CD1c-positive myeloid dendritic cell (primary cell): ENCODE measurements at regions not wholly inside any gene's neighbourhood (a gene's known extent, or its start where the extent isn't known, plus 50 kb on each side); places are given as distances from the start of the nearest gene placed in this dataset.
A peak's percentile ranks its signal among the peaks of the same experiment; 100 is the strongest.
"Not testable (repeated sequence)": the region's sequence is repeated elsewhere in the genome, so short reads cannot be mapped to it uniquely, and the experiment has no call there.

Experiments
- DNase-seq: peaks from one replicate; pipeline ENCODE4 v3.0.0-alpha.2; 2016; ENCODE audit errors: extremely low spot score

GRCh38 chr3:5357089-5357488 is 169.6 kb downstream of the EDEM1 start:
- DNase-seq, result no peak

DNA sequence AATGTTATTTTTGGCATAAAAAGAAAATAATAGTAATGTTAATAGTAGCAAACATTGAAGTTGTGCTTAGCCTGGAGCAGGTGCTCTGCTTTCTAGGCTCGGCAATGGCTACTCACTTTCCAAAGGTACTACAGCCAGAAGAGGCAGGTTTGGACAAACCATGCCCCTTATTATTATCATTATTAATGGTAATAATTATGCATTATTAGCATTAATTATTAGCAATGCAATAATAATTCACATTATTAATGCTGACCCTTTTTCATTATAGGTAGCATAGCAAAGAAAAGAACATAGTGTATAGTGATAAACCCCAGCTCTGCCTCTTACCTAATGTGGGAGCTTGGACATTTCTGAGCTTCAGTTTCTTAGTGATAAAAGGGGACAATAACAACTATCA is 171.4 kb downstream of the EDEM1 start:
- no peak for DNase-seq

- DNase-seq, result no peak
Measured at GRCh38 chr3:5360453-5360852, 172.9 kb downstream of the EDEM1 start.

DNA sequence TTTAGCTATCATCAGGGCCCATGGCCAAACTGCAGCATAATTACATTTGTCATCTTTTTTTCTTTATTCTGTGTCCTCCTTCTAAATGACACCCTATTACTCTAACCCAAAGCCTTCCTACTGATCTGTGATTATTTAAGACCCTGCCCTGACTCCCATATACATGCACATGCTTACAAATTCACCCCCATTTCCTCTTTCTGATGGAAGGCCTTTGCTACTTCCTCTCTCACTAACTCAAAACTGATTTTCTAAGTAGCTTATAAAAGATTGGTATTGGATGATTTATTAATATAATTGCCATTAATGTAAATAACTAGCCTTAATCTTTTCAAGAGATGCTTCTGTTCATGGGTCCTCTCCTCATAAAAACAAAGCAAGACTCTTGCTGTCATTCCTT is 179.2 kb downstream of the EDEM1 start:
- DNase-seq, result no peak

- not testable (repeated sequence) for DNase-seq
Measured at GRCh38 chr3:5371555-5371954, 184.0 kb downstream of the EDEM1 start.

GRCh38 chr3:5376761-5377160 is 189.3 kb downstream of the EDEM1 start:
- no peak for DNase-seq

DNA sequence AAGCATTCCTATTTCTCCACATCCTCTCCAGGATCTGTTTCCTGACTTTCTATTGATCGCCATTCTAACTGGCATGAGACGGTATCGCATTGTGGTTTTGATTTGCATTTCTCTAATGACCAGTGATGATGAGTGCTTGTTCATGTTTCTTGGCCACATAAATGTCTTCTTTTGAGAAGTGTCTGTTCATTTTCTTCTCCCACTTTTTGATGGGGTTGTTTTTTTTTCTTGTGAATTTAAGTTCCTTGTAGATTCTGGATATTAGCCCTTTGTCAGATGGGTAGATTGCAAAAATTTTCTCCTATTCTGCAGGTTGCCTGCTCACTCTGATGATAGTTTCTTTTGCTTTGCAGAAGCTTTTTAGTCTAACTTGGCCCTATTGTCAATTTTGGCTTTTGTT is 191.8 kb downstream of the EDEM1 start:
- not testable (repeated sequence) for DNase-seq

DNA sequence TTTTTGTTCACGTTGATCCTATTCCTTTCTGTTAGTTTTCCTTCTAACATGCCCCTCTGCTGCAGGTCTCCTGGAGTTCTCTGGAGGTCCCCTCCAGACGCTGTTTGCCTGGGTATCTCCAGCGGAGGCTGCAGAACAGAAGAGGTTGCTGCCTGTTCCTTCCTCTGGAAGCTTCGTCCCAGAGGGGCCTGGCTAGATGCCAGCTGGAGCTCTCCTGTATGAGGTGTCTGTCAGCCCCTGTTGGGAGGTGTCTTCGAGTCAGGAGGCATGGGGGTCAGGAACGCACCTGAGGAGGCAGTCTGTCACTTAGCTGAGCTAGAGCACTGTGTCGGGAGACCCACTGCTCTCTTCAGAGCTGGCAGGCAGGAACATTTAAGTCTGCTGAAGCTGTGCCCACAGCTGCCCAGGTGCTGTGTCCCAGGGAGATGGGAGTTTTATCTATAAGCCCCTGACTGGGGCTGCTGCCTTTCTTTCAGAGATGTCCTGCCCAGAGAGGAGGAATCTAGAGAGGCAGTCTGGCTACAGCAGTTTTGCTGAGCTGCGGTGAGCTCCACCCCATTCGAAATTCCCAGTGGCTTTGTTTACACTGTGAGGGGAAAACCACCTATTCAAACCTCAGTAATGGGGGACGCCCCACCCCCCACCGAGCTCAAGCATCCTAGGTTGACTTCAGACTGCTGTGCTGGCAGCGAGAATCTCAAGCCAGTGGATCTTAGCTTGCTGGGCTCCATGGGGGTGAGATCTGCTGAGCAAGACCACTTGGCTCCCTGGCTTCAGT is 196.2 kb downstream of the EDEM1 start:
- DNase-seq, result not testable (repeated sequence)

- DNase-seq, result no peak
Measured at GRCh38 chr3:5384557-5385236, 197.2 kb downstream of the EDEM1 start.

DNA sequence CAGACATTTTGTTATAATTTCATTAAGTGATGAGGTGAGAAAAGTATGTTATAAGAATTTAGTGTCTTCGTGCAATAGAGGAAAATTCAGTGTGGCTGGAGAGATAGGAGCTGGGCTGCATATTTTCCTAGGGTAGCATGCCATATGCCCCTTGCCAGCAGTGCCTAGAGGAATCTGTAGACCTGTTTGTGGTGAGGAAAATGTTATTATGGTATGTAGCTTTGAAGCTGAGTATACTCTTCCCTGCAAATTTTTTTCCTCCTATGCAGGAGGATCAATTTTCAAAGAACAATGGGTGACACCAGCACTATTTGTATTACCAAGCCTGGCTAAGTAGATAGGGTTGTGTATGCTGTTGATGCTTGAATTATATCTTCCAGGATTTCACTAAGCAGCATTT is 200.6 kb downstream of the EDEM1 start:
- DNase-seq, result no peak

GRCh38 chr3:5389057-5389456 is 201.6 kb downstream of the EDEM1 start:
- DNase-seq, result no peak

- DNase-seq, result no peak
Measured at GRCh38 chr3:5390221-5390620, 202.7 kb downstream of the EDEM1 start.

DNA sequence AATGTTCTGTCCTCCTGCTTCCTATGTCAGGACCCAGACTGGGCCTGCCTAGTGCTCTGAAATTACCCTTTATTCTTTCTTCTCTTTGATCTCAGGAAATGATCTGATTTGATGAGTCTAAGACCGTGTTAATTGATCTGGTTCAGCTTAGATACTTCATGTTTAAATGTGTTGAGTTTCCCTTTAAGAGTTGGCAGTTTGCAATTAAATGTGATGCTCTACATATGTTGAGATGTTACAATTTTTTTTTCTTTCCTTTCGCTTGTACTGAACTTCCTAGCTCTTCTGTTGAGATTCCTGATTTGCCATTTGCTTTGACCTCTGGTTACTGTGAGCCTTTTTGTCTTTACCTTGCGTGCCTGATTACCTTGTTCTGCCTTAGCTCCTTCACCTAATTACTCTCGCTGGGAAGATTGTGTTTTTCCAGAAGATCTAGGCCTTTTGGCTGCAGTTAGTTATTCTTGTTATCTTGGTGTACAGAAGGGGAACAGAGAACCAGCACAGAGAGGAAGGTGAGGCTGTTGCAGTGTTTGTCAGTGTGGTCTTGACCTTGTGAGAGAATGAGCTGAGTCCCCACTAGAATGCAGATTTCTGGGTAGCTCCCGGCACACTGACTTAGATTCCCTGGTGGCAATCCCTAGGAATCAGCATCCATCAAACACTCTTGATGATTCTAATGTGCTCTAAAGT is 203.6 kb downstream of the EDEM1 start:
- DNase-seq, result no peak

GRCh38 chr3:5401002-5401401 is 213.5 kb downstream of the EDEM1 start:
- DNase-seq, result no peak

- no peak for DNase-seq
Measured at GRCh38 chr3:5404718-5405117, 217.2 kb downstream of the EDEM1 start.

GRCh38 chr3:5411786-5412185 is 224.3 kb downstream of the EDEM1 start:
- DNase-seq, result no peak

GRCh38 chr3:5423076-5423475 is 235.6 kb downstream of the EDEM1 start:
- peak; percentile 64 for DNase-seq

GRCh38 chr3:5423523-5423922 is 236.0 kb downstream of the EDEM1 start:
- DNase-seq, result peak; percentile 64

- DNase-seq, result no peak
Measured at GRCh38 chr3:5425371-5425770, 237.9 kb downstream of the EDEM1 start.

DNA sequence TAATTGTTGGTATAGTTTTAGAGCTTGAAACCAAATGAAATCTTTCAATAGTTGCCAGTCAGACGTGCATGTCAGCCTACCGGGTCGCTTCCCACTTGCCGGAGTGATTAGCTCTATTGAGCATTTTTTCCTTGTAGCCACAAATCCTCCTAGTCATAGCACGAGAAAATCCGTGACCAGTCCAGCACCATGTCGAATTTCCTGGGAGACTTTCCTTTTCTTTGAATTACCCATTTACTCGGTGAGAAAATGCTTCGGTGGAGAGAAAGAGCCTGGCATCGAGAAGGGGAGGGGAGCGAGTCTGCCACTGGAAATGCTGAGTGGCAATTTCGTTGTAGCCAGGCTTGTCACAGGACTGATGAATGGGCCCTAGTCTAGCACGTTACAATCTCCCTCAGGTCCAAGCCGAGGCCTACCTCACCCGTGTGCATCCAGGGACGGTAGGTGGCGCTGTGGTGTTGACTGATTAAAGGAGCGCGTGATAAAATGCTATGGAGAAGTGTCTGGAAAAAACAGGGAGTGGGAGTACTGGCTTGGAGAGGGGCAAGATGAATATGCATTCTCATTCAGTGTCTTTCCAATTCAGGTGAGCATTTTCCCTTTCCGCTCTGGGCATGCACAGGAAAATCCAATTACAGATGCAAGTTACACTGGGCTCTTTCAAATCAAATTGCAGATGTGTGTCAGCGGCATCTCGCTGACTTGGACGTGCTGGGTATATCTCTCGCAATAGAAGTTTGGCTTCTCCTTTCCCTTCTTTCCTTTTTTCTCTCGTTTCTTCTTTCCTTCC is 238.8 kb downstream of the EDEM1 start:
- peak; percentile 90 for DNase-seq

DNA sequence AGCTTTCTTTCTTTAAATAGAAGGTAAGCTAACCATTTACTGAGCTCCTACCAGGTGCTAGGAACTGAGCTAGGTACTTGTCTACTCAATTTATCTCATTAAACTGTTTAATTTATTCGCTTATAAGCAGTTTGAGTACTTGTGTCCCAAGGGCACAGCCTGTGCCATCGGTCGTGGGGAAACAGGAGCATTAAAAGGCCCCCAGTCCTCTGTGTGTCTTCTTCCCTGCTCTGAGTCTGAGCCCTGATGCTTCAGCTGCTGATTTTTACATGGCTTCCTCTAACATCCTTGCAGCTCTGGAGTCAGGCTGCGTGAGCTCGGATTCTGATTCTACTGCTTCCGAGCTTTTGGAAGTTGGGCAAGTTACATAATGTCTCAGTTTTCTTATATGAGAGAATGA is 239.5 kb downstream of the EDEM1 start:
- DNase-seq, result no peak

GRCh38 chr3:5427938-5428337 is 240.4 kb downstream of the EDEM1 start:
- no peak for DNase-seq
